Adipose tissue (tissue), 3 donors: ENCODE measurements at regions not wholly inside any gene's neighbourhood (a gene's known extent, or its start where the extent isn't known, plus 50 kb on each side); places are given as distances from the start of the nearest gene placed in this dataset.

Experiments
- H3K27ac ChIP-seq: one replicate; pipeline ENCODE4 v1.5.1; 2013; ENCODE audit warnings: low read depth, low read length
- WGBS, 3 donors: extraction: QIAGEN DNeasy Blood & Tissue Kit; methylation state at CpG; one replicate each; pipeline ENCODE4 v1.1.7; 2013; 5-methylcytosine and 5-hydroxymethylcytosine counted together
- donor health status: healthy with polysubstance abuse.
- donor health status: Bipolar disorder and iron deficiency.
- donor health status: healthy.

GRCh38 chr20:53844259-53844658 is 226.1 kb downstream of the BCAS1 start:
- H3K27ac ChIP-seq: no peak overlapping the region
- 81 to 84% (median 83%) methylated on average over 8 of the region's 8 CpGs for WGBS, 3 donors

- WGBS, 3 donors: 97 to 98% (median 98%) methylated on average over 2 of the region's 2 CpGs
- no peak overlapping the region for H3K27ac ChIP-seq
Observed at GRCh38 chr20:53843645-53844044, 226.7 kb downstream of the BCAS1 start.

- H3K27ac ChIP-seq: no peak overlapping the region
- 92 to 100% (median 95%) methylated on average over 1 of the region's 1 CpG for WGBS, 3 donors
Observed at GRCh38 chr20:53842301-53843099, 227.9 kb downstream of the BCAS1 start.

GRCh38 chr20:53841741-53842140 is 228.7 kb downstream of the BCAS1 start:
- WGBS, 3 donors: 63 to 83% (median 64%) methylated on average over 3 of the region's 3 CpGs

GRCh38 chr20:53840532-53840931 is 229.9 kb downstream of the BCAS1 start:
- H3K27ac ChIP-seq: no peak overlapping the region

More at GRCh38 chr20:53841741-53842140, 228.7 kb downstream of the BCAS1 start:
- no peak overlapping the region for H3K27ac ChIP-seq

GRCh38 chr20:53839423-53840176 is 230.8 kb downstream of the BCAS1 start:
- 47 to 57% (median 53%) methylated on average over 8 of the region's 8 CpGs for WGBS, 3 donors
- no peak overlapping the region for H3K27ac ChIP-seq

GRCh38 chr20:53838311-53838868 is 232.0 kb downstream of the BCAS1 start:
- WGBS, 3 donors: 73 to 80% (median 80%) methylated on average over 14 of the region's 14 CpGs
- no peak overlapping the region for H3K27ac ChIP-seq

GRCh38 chr20:53837126-53837826 is 233.1 kb downstream of the BCAS1 start:
- 80 to 98% (median 94%) methylated on average over 5 of the region's 5 CpGs for WGBS, 3 donors
- no peak overlapping the region for H3K27ac ChIP-seq

GRCh38 chr20:53834749-53835148 is 235.6 kb downstream of the BCAS1 start:
- 92 to 97% (median 94%) methylated on average over 8 of the region's 8 CpGs for WGBS, 3 donors
- no peak overlapping the region for H3K27ac ChIP-seq

- 59 to 84% (median 60%) methylated on average over 3 of the region's 3 CpGs for WGBS, 3 donors
- H3K27ac ChIP-seq: no peak overlapping the region
Observed at GRCh38 chr20:53834062-53834442, 236.3 kb downstream of the BCAS1 start.

GRCh38 chr20:53833333-53834061 is 236.9 kb downstream of the BCAS1 start:
- no peak overlapping the region for H3K27ac ChIP-seq
- WGBS, 3 donors: 63 to 80% (median 77%) methylated on average over 10 of the region's 10 CpGs

- WGBS, 3 donors: 92 to 95% (median 94%) methylated on average over 7 of the region's 7 CpGs
- no peak overlapping the region for H3K27ac ChIP-seq
Observed at GRCh38 chr20:53832499-53832898, 237.9 kb downstream of the BCAS1 start.

GRCh38 chr20:53831812-53832211 is 238.2 kb upstream of the ZNF217 start:
- H3K27ac ChIP-seq: no peak overlapping the region
- 95 to 99% (median 96%) methylated on average over 3 of the region's 3 CpGs for whole genome bisulfite sequencing, 3 donors

GRCh38 chr20:53831228-53831627 is 237.6 kb upstream of the ZNF217 start:
- H3K27ac ChIP-seq: no peak overlapping the region
- 96 to 99% (median 98%) methylated on average over 5 of the region's 5 CpGs for WGBS, 3 donors

GRCh38 chr20:53829724-53830521 is 236.3 kb upstream of the ZNF217 start:
- no peak overlapping the region for H3K27ac ChIP-seq
- WGBS, 3 donors: 10 to 18% (median 11%) methylated on average over 5 of the region's 5 CpGs

- H3K27ac ChIP-seq: peak overlapping the region; percentile 69
- 7 to 73% (median 10%) methylated on average over 8 of the region's 8 CpGs for whole genome bisulfite sequencing, 3 donors
Observed at GRCh38 chr20:53829255-53829723, 235.7 kb upstream of the ZNF217 start.

GRCh38 chr20:53828682-53829254 is 235.1 kb upstream of the ZNF217 start:
- WGBS, 3 donors: 3 to 58% (median 4%) methylated on average over 6 of the region's 6 CpGs
- H3K27ac ChIP-seq: peak overlapping the region; percentile 69
